ENCODE measurements at regions not wholly inside any gene's neighbourhood (a gene's known extent, or its start where the extent isn't known, plus 50 kb on each side); places are given as distances from the start of the nearest gene placed in this dataset.
A peak's percentile ranks its signal among the peaks of the same experiment; 100 is the strongest.

GRCh38 chr4:74539044-74539790 lies 94.3 kb downstream of the AREG start:
- Histone ChIP-seq H3K4me1 (peaks cover 15% of the 10 kb centered on the region), H3K9me3 (no peaks in the 10 kb centered on the region), H3K27ac (peak overlapping the region; percentile 3), H3K36me3 (no peaks in the 10 kb centered on the region), H3K4me3 (no peak overlapping the region), H3K27me3 (ENCODE audit: low read depth) (no peaks in the 10 kb centered on the region)
- ATAC-seq (peak; percentile 78 to 85), DNase-seq (no peak)
- intact Hi-C loops (cut with DNase I) = loop anchor here (10.0 kb wide), 1 partner anchor 136 kb away; no protein-coding TSS in a partner anchor
- no peak for TF ChIP-seq CTCF (IDR thresholded peaks at IDR 0.05)

GRCh38 chr4:74540193-74540592 lies 95.3 kb downstream of the AREG start:
- no peak for DNase-seq
- Histone ChIP-seq H3K36me3 (no peaks in the 10 kb centered on the region), H3K27me3 (ENCODE audit: low read depth) (no peaks in the 10 kb centered on the region), H3K9me3 (no peaks in the 10 kb centered on the region), H3K4me3 (no peak overlapping the region), H3K4me1 (peaks cover 24% of the 10 kb centered on the region), H3K27ac (no peak overlapping the region)
- TF ChIP-seq CTCF (IDR thresholded peaks at IDR 0.05) = no peak
- intact Hi-C loops (cut with DNase I) = no loop called here
- peak; percentile 43 to 55 for ATAC-seq

DNA sequence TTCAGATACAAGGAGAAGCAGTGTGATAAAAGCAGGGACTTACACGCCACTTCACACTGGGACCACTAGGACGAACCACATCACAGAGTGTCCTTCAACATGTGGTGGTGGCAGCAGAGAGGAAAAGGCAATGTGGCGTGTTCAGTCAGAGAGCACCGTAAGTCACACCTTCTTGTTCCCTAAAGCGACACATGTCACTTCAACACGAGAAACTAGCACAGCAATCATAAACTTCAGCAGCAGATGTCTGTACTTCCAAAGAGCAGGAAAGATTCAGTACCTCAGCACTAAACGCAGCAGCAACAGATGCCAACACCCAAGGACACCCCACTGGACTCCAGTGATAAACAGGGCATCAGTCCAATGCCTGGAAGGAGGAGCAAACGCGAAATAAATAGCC lies 96.7 kb downstream of the AREG start:
- no peak for TF ChIP-seq CTCF (IDR thresholded peaks at IDR 0.05)
- Histone ChIP-seq H3K4me1 (peaks cover 29% of the 10 kb centered on the region), H3K9me3 (no peaks in the 10 kb centered on the region), H3K27me3 (ENCODE audit: low read depth) (no peaks in the 10 kb centered on the region), H3K36me3 (no peaks in the 10 kb centered on the region), H3K27ac (no peak overlapping the region), H3K4me3 (no peak overlapping the region)
- intact Hi-C loops (cut with DNase I) = no loop called here
- DNase-seq (no peak), ATAC-seq (no peak)

- Histone ChIP-seq H3K36me3 (no peaks in the 10 kb centered on the region), H3K4me1 (peaks cover 29% of the 10 kb centered on the region), H3K4me3 (no peak overlapping the region), H3K9me3 (no peaks in the 10 kb centered on the region), H3K27ac (no peak overlapping the region), H3K27me3 (ENCODE audit: low read depth) (no peaks in the 10 kb centered on the region)
- TF ChIP-seq CTCF (IDR thresholded peaks at IDR 0.05) = no peak
- intact Hi-C loops (cut with DNase I) = no loop called here
- DNase-seq (no peak), ATAC-seq (peak; percentile 14 to 36)
Measured at GRCh38 chr4:74543231-74543781, 98.4 kb downstream of the AREG start.

- Histone ChIP-seq H3K27me3 (ENCODE audit: low read depth) (no peaks in the 10 kb centered on the region), H3K36me3 (no peaks in the 10 kb centered on the region), H3K4me1 (peaks cover 29% of the 10 kb centered on the region), H3K27ac (no peak overlapping the region), H3K4me3 (no peak overlapping the region), H3K9me3 (no peaks in the 10 kb centered on the region)
- no peak for TF ChIP-seq CTCF (IDR thresholded peaks at IDR 0.05)
- intact Hi-C loops (cut with DNase I) = no loop called here
- DNase-seq (no peak), ATAC-seq (no peak)
Measured at GRCh38 chr4:74543983-74544382, 99.0 kb downstream of the AREG start.

Measured in lower lobe of right lung (tissue), 2 donors.